ENCODE measurements at regions not wholly inside any gene's neighbourhood (a gene's known extent, or its start where the extent isn't known, plus 50 kb on each side); places are given as distances from the start of the nearest gene placed in this dataset.

GRCh38 chr13:34657716-34658115 is 284.4 kb upstream of the NBEA start:
- Mint-ChIP-seq H3K4me1 (ENCODE audit: low read depth) (peaks cover 15% of the 10 kb centered on the region), H3K27me3 (ENCODE audit: low read depth) (no peaks in the 10 kb centered on the region), H3K36me3 (ENCODE audit: low read depth) (no peaks in the 10 kb centered on the region), H3K9me3 (ENCODE audit: low read depth) (peaks cover 2% of the 10 kb centered on the region), H3K4me3 (ENCODE audit: unreplicated experiment) (no peak overlapping the region), H3K27ac (ENCODE audit: unreplicated experiment) (no peak overlapping the region)
- no peak for DNase-seq (ENCODE audit: low spot score)
- no peak for TF ChIP-seq CTCF (IDR thresholded peaks at IDR 0.05)

GRCh38 chr13:34667286-34668218 is 274.5 kb upstream of the NBEA start:
- Mint-ChIP-seq H3K9me3 (ENCODE audit: low read depth) (no peaks in the 10 kb centered on the region), H3K27ac (ENCODE audit: unreplicated experiment) (no peak overlapping the region), H3K27me3 (ENCODE audit: low read depth) (no peaks in the 10 kb centered on the region), H3K4me3 (ENCODE audit: unreplicated experiment) (no peak overlapping the region), H3K36me3 (ENCODE audit: low read depth) (no peaks in the 10 kb centered on the region), H3K4me1 (ENCODE audit: low read depth) (no peaks in the 10 kb centered on the region)
- DNase-seq (ENCODE audit: low spot score): no peak
- no peak for TF ChIP-seq CTCF (IDR thresholded peaks at IDR 0.05)

GRCh38 chr13:34671137-34671536 is 270.9 kb upstream of the NBEA start:
- no peak for TF ChIP-seq CTCF (IDR thresholded peaks at IDR 0.05)
- H3K27me3 Mint-ChIP-seq (ENCODE audit: low read depth): no peaks in the 10 kb centered on the region
- H3K4me1 Mint-ChIP-seq (ENCODE audit: low read depth): no peaks in the 10 kb centered on the region
- DNase-seq (ENCODE audit: low spot score): no peak
- H3K4me3 Mint-ChIP-seq (ENCODE audit: unreplicated experiment): no peak overlapping the region
- H3K36me3 Mint-ChIP-seq (ENCODE audit: low read depth): no peaks in the 10 kb centered on the region
- H3K27ac Mint-ChIP-seq (ENCODE audit: unreplicated experiment): no peak overlapping the region
- H3K9me3 Mint-ChIP-seq (ENCODE audit: low read depth): no peaks in the 10 kb centered on the region

GRCh38 chr13:34672631-34673030 is 269.4 kb upstream of the NBEA start:
- Mint-ChIP-seq H3K27ac (ENCODE audit: unreplicated experiment) (no peak overlapping the region), H3K9me3 (ENCODE audit: low read depth) (no peaks in the 10 kb centered on the region), H3K27me3 (ENCODE audit: low read depth) (no peaks in the 10 kb centered on the region), H3K36me3 (ENCODE audit: low read depth) (no peaks in the 10 kb centered on the region), H3K4me1 (ENCODE audit: low read depth) (no peaks in the 10 kb centered on the region), H3K4me3 (ENCODE audit: unreplicated experiment) (no peak overlapping the region)
- no peak for DNase-seq (ENCODE audit: low spot score)
- no peak for TF ChIP-seq CTCF (IDR thresholded peaks at IDR 0.05)

GRCh38 chr13:34675626-34676025 is 266.4 kb upstream of the NBEA start:
- no peaks in the 10 kb centered on the region for H3K27me3 Mint-ChIP-seq (ENCODE audit: low read depth)
- TF ChIP-seq CTCF (IDR thresholded peaks at IDR 0.05): no peak

More at GRCh38 chr13:34675626-34676025, 266.4 kb upstream of the NBEA start:
- H3K27ac Mint-ChIP-seq (ENCODE audit: unreplicated experiment): no peak overlapping the region
- H3K36me3 Mint-ChIP-seq (ENCODE audit: low read depth): no peaks in the 10 kb centered on the region
- H3K4me3 Mint-ChIP-seq (ENCODE audit: unreplicated experiment): no peak overlapping the region
- peaks cover 2% of the 10 kb centered on the region for H3K4me1 Mint-ChIP-seq (ENCODE audit: low read depth)
- no peak for DNase-seq (ENCODE audit: low spot score)
- H3K9me3 Mint-ChIP-seq (ENCODE audit: low read depth): no peaks in the 10 kb centered on the region
